Activated T-cell treated with anti-CD3 and anti-CD28 coated beads, Interleukin-2, amount 50 U/mL, for 24 hours (primary cell): ENCODE measurements at regions not wholly inside any gene's neighbourhood (a gene's known extent, or its start where the extent isn't known, plus 50 kb on each side); places are given as distances from the start of the nearest gene placed in this dataset.

Experiments used
- DNase-seq: peaks from one replicate; pipeline ENCODE4 v3.0.0-alpha.2; 2020
- H3K27ac Mint-ChIP-seq: 2 replicates; pipeline ENCODE4 v1.8.0; 2020; ENCODE audit warnings: mild to moderate bottlenecking, mixed read lengths
- H3K27me3 Mint-ChIP-seq: 2 replicates; pipeline ENCODE4 v1.8.0; 2020; ENCODE audit warnings: mixed read lengths
- H3K36me3 Mint-ChIP-seq: 2 replicates; pipeline ENCODE4 v1.8.0; 2020; ENCODE audit warnings: low read depth, mixed read lengths
- H3K4me1 Mint-ChIP-seq: 2 replicates; pipeline ENCODE4 v1.8.0; 2020; ENCODE audit warnings: low read depth, mixed read lengths
- H3K4me3 Mint-ChIP-seq: 2 replicates; pipeline ENCODE4 v1.8.0; 2020; ENCODE audit warnings: mild to moderate bottlenecking, moderate library complexity, mixed read lengths
- H3K9me3 Mint-ChIP-seq: 2 replicates; pipeline ENCODE4 v1.8.0; 2020; ENCODE audit warnings: mixed read lengths

DNA sequence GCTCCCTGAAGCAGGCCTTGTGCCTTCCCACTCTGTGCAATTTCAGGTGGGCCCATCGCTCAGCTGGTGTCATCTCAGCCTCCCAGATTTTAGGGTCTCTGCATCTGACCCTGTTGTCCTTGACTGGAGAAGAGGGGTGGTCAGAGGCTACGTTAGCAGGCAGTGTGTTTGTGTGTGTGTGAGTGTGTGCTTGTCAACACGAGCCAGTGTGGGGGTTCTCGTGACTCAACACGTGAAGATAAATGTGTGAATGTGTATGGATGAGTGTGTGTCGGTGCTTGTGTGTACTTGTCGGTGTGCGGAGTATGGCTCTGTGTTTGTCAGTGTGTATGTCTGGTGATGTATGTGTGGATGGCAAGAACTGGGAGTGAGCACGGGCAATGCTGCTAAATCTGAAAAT lies 142.6 kb upstream of the KLF4 start:
- H3K27me3 Mint-ChIP-seq = peaks cover 20% of the 10 kb centered on the region
- H3K27ac Mint-ChIP-seq = no peak overlapping the region
- DNase-seq = no peak
- no peaks in the 10 kb centered on the region for H3K9me3 Mint-ChIP-seq
- no peak overlapping the region for H3K4me3 Mint-ChIP-seq
- H3K4me1 Mint-ChIP-seq = no peaks in the 10 kb centered on the region
- no peaks in the 10 kb centered on the region for H3K36me3 Mint-ChIP-seq

DNA sequence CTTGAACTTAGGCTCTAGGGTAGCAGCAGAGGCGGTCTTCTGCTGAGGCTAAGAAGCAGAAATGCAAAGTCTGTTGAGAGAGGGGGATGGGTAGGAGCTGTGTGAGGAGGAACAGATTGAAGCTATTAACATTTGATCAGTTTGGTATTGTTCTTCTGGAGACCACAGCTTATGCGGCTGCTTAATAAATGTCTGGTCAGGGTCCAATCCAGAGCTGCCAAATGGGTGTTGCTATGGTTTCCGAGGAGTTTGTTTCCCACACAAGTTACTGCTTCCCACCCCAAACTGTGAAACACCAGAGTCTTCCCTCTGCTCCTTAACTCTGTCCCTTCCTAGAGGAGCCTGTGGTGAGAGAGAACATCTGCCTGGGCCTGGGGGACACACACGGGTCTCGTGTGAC lies 142.2 kb upstream of the KLF4 start:
- no peaks in the 10 kb centered on the region for H3K4me1 Mint-ChIP-seq
- no peak for DNase-seq
- peaks cover 16% of the 10 kb centered on the region for H3K27me3 Mint-ChIP-seq
- no peak overlapping the region for H3K4me3 Mint-ChIP-seq
- no peak overlapping the region for H3K27ac Mint-ChIP-seq
- H3K36me3 Mint-ChIP-seq = no peaks in the 10 kb centered on the region
- no peaks in the 10 kb centered on the region for H3K9me3 Mint-ChIP-seq

DNA sequence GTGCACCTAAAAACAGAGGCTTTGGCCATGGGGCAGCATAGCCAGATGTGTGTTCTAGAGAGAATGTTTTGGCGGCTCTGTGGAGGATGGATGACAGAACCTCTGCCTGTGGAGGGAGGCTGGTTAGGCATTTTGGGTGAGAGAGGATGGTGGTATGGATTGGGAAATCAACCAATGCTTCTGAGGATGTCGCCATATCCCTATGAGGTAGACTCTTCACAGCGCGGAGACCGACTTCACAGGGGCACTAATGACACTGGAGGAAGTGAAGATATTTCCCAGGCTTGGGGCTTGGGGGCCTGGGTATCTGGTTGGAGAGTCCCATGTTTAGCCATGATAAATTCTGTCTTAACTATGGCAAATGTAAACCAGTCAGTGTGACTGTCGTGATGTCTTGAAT lies 140.6 kb upstream of the KLF4 start:
- no peaks in the 10 kb centered on the region for H3K9me3 Mint-ChIP-seq
- H3K4me3 Mint-ChIP-seq = no peak overlapping the region
- DNase-seq = no peak
- H3K36me3 Mint-ChIP-seq = no peaks in the 10 kb centered on the region
- H3K27me3 Mint-ChIP-seq = no peaks in the 10 kb centered on the region
- H3K27ac Mint-ChIP-seq = no peak overlapping the region
- H3K4me1 Mint-ChIP-seq = no peaks in the 10 kb centered on the region

DNA sequence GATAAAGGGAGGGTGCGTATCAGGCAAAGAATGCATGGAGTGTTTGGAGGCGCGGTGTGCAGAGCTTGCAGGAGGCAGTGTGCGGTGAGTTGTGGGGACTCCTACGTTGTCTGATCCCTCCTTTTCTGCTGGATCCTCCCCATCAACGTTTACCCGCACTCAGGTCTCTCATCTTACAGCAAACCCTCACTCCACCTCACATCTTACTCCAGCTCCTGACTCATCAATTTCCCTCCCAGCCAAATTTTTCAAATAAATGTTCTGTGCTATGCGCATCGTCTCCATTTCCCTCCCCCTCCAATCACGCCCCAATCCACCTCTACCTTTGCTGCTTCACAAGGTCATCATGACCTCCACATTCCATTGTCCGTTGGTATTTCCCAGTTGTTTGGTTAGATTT lies 138.9 kb upstream of the KLF4 start:
- H3K4me3 Mint-ChIP-seq = no peak overlapping the region
- no peaks in the 10 kb centered on the region for H3K27me3 Mint-ChIP-seq
- no peak overlapping the region for H3K27ac Mint-ChIP-seq
- H3K4me1 Mint-ChIP-seq = no peaks in the 10 kb centered on the region
- no peaks in the 10 kb centered on the region for H3K36me3 Mint-ChIP-seq
- DNase-seq = no peak
- H3K9me3 Mint-ChIP-seq = no peaks in the 10 kb centered on the region

DNA sequence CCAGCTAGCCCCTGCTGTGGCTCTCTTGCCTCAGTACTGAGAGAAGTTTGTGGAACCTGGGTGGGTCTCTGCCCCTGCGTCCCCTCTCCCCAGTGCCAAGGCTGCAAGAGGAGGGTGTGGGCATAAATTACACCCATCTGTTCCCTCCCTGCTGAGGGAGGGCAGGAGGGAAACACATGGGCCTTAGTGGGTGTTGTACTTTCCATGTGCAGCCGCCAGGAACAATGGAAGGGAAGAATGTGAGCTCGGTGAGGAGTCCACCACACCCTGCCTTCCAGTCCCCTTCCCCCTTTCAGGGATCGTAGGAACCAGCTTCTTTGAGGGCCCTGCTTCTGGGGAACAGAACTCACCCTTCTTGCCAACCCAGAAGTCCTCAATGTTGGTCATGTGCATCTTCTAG lies 138.2 kb upstream of the KLF4 start:
- no peak overlapping the region for H3K4me3 Mint-ChIP-seq
- no peaks in the 10 kb centered on the region for H3K27me3 Mint-ChIP-seq
- no peaks in the 10 kb centered on the region for H3K9me3 Mint-ChIP-seq
- H3K27ac Mint-ChIP-seq = no peak overlapping the region
- DNase-seq = no peak
- H3K4me1 Mint-ChIP-seq = no peaks in the 10 kb centered on the region
- H3K36me3 Mint-ChIP-seq = no peaks in the 10 kb centered on the region

DNA sequence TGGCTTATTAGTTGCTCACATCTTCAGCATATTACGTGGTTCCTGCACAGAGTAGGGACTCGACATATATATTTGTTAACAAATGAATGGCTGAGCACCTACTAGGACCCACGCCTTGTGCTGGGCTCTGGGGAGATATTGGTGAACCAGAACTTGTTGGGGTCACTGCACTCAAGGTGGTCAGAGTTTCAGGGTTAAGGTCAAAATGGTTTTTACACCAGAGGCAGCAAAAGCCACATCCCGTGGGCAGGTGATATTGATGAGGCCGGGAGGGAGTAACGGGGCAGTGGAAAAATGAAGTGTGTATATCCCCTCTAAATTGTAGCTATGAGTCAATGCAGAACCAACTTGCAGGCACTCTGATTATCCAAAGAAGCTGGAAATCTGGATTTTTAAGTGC lies 136.5 kb upstream of the KLF4 start:
- no peak for DNase-seq
- Mint-ChIP-seq H3K27me3 (no peaks in the 10 kb centered on the region), H3K4me1 (no peaks in the 10 kb centered on the region), H3K36me3 (no peaks in the 10 kb centered on the region), H3K9me3 (no peaks in the 10 kb centered on the region), H3K27ac (no peak overlapping the region), H3K4me3 (no peak overlapping the region)

DNA sequence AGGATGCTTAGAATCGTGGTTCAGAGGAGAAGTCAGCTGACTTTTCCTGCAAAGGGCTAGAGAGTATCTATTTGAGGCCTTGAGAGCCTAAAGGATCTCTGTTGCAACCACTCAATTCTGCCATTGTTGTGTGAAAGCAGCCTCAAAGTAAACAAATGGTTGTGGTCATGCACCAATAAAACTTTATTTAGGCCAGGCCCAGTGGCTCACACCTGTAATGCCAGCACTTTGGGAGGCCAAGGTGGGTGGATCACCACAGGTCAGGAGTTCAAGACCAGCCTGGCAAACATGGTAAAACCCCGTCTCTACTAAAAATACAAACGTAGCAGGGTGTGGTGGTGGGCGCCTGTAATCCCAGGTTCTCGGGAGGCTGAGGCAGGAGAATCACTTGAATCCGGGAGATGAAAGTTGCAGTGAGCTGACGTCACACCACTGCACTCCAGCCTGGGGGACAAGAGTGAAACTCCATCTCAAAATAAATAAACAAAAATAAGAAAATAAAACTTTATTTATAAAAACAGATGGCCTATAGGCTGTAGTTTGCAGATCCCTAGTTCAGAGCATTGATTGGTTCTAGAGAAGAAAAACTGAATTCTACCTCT lies 135.9 kb upstream of the KLF4 start:
- Mint-ChIP-seq H3K36me3 (no peaks in the 10 kb centered on the region), H3K27ac (no peak overlapping the region), H3K27me3 (no peaks in the 10 kb centered on the region), H3K4me1 (no peaks in the 10 kb centered on the region), H3K4me3 (no peak overlapping the region), H3K9me3 (no peaks in the 10 kb centered on the region)
- no peak for DNase-seq

DNA sequence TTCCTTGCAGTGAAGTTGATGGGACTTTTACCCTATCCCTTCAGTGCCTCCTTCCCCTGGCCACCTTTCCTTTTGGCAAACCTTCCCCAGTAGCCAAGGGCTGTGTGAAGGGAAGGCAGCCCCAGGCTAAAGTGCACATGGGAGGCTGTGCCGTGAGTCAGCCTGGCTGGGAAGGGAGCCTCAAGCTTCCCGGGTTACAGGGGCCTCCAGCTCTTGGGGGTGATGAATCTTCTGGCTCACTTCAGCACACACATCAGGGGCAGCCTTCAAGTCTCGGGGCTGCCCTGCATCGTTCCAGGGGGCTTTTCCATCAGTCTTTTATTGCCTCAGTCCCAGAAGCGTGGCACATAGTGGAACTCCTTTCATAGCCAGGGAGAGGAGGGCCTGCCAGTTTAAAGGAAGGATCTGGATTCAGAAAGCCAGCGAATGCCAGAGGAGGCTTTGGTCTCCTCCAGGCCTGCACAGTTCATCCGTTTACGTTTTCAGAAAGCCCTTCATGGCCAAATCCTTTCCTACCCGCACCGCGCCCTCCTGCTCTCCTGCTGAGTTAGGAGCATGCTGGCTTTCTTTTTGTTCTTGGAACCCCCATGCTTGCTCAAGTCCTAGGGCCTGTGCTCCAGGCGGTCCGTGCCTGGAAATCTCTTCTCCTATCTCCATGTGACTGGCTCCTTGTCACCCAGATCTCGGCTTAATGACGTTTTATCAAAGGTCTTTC lies 134.8 kb upstream of the KLF4 start:
- Mint-ChIP-seq H3K4me1 (no peaks in the 10 kb centered on the region), H3K36me3 (no peaks in the 10 kb centered on the region), H3K4me3 (no peak overlapping the region), H3K9me3 (no peaks in the 10 kb centered on the region), H3K27me3 (no peaks in the 10 kb centered on the region), H3K27ac (no peak overlapping the region)
- DNase-seq = no peak

DNA sequence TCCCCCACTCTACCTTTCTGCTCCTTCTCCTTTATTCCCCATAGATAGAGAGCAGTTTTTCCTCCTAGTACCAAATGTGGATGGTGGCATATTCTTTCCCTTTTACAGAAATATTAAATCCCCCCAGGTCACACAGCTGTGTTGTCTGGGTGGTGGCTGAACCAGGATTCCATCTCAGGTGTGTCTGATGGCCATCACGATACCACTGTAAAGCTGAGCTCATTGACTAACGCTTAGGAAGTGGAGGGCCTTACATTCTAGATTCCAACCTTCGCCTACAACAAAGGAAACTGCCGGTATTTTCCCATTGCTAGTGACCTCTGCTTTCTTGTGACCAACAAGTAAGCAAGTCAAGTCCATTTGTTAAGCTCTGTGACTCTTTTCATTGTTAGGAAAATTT lies 131.9 kb upstream of the KLF4 start:
- no peak for DNase-seq

DNA sequence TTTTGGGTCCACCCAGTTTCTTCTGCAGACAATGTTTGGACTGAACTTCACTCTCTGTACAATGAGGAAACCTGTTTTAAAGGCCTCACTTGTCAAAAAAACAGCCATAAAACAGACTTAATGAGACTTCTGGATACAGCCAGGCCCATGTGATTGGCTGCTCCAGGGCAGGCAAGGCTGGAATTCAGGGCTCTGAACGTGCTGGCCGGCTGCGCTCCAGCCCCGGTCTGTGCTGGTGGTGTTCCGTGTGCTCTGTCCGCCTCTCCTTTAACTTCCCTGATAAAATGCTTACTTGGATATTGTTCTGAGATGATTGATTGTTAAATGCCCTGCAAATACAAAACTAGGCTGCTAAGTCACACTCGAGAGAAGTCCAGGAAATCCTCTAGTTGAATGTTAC lies 131.2 kb upstream of the KLF4 start:
- Mint-ChIP-seq H3K9me3 (no peaks in the 10 kb centered on the region), H3K4me1 (no peaks in the 10 kb centered on the region), H3K27me3 (no peaks in the 10 kb centered on the region)

More for the DNA sequence above, 131.9 kb upstream of the KLF4 start:
- Mint-ChIP-seq H3K4me3 (no peak overlapping the region), H3K4me1 (no peaks in the 10 kb centered on the region), H3K36me3 (no peaks in the 10 kb centered on the region), H3K27me3 (no peaks in the 10 kb centered on the region), H3K27ac (no peak overlapping the region), H3K9me3 (no peaks in the 10 kb centered on the region)

DNA sequence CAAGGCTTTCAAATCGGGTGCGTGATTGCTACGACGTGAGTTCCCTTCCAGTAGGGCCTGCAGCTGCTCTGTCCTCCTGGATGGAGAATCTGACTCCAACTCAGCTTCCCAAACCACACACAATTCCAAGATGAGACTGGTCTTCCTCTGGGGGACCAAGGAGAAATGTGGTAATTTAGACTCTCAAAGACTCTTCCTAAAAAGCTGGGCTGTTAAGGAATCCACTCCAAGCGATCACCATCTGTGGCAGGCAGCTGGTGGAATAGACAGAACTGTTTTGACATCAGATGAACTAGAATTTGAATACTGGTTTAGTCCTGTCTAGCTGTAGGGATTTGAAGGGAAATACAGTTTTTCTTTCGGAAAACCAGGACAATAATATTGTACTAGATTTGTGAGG lies 130.7 kb upstream of the KLF4 start:
- no peak for DNase-seq
- Mint-ChIP-seq H3K27me3 (no peaks in the 10 kb centered on the region), H3K4me3 (no peak overlapping the region), H3K27ac (no peak overlapping the region), H3K36me3 (no peaks in the 10 kb centered on the region), H3K4me1 (no peaks in the 10 kb centered on the region), H3K9me3 (no peaks in the 10 kb centered on the region)

More for the DNA sequence above, 131.2 kb upstream of the KLF4 start:
- DNase-seq = no peak
- Mint-ChIP-seq H3K4me3 (no peak overlapping the region), H3K27ac (no peak overlapping the region), H3K36me3 (no peaks in the 10 kb centered on the region)

DNA sequence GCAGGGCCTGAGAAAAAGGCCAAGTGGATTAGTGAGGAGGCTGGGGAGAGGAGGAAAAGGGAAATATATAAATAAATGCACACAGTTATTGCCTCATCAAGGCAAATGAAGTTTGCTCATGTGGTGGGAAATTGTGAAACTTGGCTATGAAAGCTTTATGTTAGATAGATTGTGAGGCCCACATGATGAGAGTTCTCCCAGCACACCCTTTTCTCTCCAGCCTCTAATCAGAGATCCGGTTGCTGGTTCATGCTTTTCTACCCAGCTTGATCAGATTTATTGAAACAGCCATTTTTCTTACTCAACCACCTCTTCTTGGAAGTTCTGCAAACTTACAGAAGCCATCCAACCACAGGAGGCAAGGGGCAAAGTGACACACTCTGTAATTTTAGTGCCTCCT lies 125.8 kb upstream of the KLF4 start:
- H3K9me3 Mint-ChIP-seq = no peaks in the 10 kb centered on the region
- no peak for DNase-seq
- H3K4me1 Mint-ChIP-seq = no peaks in the 10 kb centered on the region
- no peaks in the 10 kb centered on the region for H3K36me3 Mint-ChIP-seq
- H3K27ac Mint-ChIP-seq = no peak overlapping the region
- no peak overlapping the region for H3K4me3 Mint-ChIP-seq
- no peaks in the 10 kb centered on the region for H3K27me3 Mint-ChIP-seq

DNA sequence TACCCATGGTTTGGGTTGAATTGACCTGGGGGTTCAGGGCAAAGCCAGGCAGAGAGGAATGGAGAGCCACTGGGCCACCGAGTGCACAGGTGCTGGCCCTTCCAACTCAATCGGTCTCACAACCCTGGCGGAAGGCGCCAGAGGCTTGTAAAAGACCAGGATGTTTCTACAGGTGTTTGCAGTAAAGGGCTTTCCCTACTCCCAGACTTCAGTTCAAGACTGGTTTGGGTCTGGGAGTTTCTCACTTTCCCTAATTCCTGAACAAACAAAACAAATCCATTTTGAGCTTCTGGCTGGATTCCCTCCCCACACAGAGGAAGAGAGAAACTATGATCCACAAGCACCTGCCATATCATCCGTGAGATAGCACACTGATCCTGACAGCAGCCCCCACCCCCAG lies 125.2 kb upstream of the KLF4 start:
- no peaks in the 10 kb centered on the region for H3K9me3 Mint-ChIP-seq
- no peak for DNase-seq
- no peaks in the 10 kb centered on the region for H3K4me1 Mint-ChIP-seq
- H3K4me3 Mint-ChIP-seq = no peak overlapping the region
- no peak overlapping the region for H3K27ac Mint-ChIP-seq
- no peaks in the 10 kb centered on the region for H3K27me3 Mint-ChIP-seq
- H3K36me3 Mint-ChIP-seq = no peaks in the 10 kb centered on the region

DNA sequence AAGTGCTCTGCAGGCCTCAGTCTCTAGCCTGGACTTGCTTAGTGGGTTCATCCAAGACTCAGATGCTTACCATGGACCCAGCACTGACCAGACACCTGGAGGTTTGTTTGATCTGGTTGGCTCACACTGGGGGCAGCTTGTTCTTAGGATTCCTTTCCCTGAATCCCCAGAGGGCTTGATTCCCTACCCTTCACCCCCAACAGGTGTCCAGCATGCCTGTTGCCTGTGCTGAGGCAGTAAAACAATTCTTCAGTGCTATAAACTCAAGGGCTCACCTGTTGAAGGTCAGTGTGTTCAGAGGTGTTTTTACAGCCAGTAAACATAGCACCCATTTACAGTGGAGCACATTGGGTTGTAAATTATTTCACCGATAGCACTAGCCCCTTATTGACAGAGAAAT lies 123.8 kb upstream of the KLF4 start:
- Mint-ChIP-seq H3K27ac (no peak overlapping the region), H3K9me3 (no peaks in the 10 kb centered on the region), H3K4me3 (no peak overlapping the region), H3K4me1 (no peaks in the 10 kb centered on the region), H3K36me3 (no peaks in the 10 kb centered on the region), H3K27me3 (no peaks in the 10 kb centered on the region)
- no peak for DNase-seq

DNA sequence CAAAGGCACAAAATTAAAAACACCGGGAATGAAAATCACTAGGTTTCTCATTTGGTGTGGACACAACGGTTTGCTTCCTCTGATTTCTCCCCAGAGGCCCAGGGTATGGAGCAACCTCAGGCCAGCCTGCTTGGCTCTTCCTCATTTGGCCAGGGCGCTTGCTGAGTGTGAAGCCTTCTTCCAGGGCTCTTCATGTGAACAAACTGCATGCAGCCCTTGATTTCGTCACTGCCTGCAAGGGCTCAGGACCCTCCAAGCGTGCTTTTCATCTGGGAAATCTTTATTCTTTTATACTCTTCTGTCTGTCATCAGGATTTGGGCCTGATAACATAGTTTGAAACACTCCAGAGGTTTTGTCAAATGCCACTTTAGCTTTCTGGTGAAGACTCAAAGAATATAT lies 122.6 kb upstream of the KLF4 start:
- Mint-ChIP-seq H3K4me1 (no peaks in the 10 kb centered on the region), H3K27me3 (no peaks in the 10 kb centered on the region), H3K9me3 (no peaks in the 10 kb centered on the region), H3K4me3 (no peak overlapping the region), H3K27ac (no peak overlapping the region), H3K36me3 (no peaks in the 10 kb centered on the region)
- no peak for DNase-seq

DNA sequence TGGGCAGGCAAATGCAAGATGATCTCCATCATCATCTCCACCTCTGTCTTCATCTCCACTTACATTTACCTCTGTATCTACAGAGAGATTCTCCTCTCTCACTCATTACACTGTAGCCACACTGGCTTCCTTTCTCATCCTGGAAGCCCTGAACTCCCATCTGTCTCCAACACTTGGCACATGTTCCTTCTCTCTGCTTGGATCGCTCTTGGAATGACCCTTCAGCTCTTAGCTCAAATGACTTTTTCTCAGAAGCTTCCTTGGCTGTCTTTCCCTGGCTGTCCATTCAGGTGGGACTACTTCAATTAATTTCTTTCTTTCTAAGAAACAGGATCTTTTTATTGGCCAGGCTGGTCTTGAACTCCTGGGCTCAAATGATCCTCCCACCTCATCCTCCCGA lies 120.0 kb upstream of the KLF4 start:
- Mint-ChIP-seq H3K4me3 (no peak overlapping the region), H3K9me3 (no peaks in the 10 kb centered on the region), H3K36me3 (no peaks in the 10 kb centered on the region), H3K4me1 (no peaks in the 10 kb centered on the region), H3K27me3 (no peaks in the 10 kb centered on the region), H3K27ac (no peak overlapping the region)
- DNase-seq = no peak
